HepG2 (cell line): ENCODE measurements at regions not wholly inside any gene's neighbourhood (a gene's known extent, or its start where the extent isn't known, plus 50 kb on each side); places are given as distances from the start of the nearest gene placed in this dataset.

Experiments used
- ATAC-seq: fragments of 200-7000 bp; cut with Tn5 transposase; 3 replicates; pipeline ENCODE4 v1.9.1; 2020; ENCODE audit warnings: mild to moderate bottlenecking, moderate library complexity
- BruUV-seq: library from RNA; stranded (reverse); fragments of 400-500 nt; replicated peaks from 2 replicates; lab custom pipeline; 2021; lab: Mats Ljungman, UMichigan
- CTCF ChIA-PET: fragments of 300-600 bp; formaldehyde crosslinking; extraction: SDS; loops from one replicate; lab custom pipeline; 2021; ENCODE audit warnings: low total read pairs, inconsistent platforms, low intra/inter-chr PET ratio; lab: Yijun Ruan, JAX
- POLR2A ChIA-PET: fragments of 350-600 bp; sonication (Branson Sonifier 250); formaldehyde crosslinking; loops from one replicate; lab custom pipeline; 2020; ENCODE audit warnings: antibody characterized with exemption, inconsistent platforms; lab: Yijun Ruan, JAX
- DNase-seq: peaks from one replicate; pipeline ENCODE4 v3.0.0-alpha.2; 2015; ENCODE audit warnings: low spot score
- FAIRE-seq: peaks from 3 replicates; lab custom pipeline; 2011; peaks lifted over from hg19 to GRCh38; lab: Jason Lieb, UNC
- H2AFZ ChIP-seq: one replicate; pipeline ENCODE4 v1.6.1; 2011; ENCODE audit warnings: low read length, inconsistent platforms
- H3K27ac ChIP-seq: fragments of 300-600 bp; 3 replicates; pipeline ENCODE4 v1.8.0; 2011; ENCODE audit warnings: mixed run types, mild to moderate bottlenecking, mixed read lengths, low read length, inconsistent platforms; ENCODE audit not compliant: insufficient read depth; ENCODE audit errors: extremely low read length
- H3K27me3 ChIP-seq, 2 experiments: fragments of 200-600 bp in 1 of 2; 2 replicates in 1 of 2; 3 replicates in 1 of 2; pipeline versions ENCODE4 v1.6.0 to v1.8.0; 2011; ENCODE audit warnings: low read length in 2 of 2, mild to moderate bottlenecking in 2 of 2, moderate library complexity in 2 of 2, inconsistent platforms in 1 of 2; ENCODE audit not compliant: insufficient read depth in 2 of 2, control insufficient read depth in 1 of 2
- H3K36me3 ChIP-seq, 2 experiments: fragments of 200-600 bp in 1 of 2; replicated peaks in 1 of 2; 2 replicates in 1 of 2; 3 replicates in 1 of 2; pipeline versions ENCODE4 v1.5.1 to v1.8.0; 2011; ENCODE audit warnings: low read length in 2 of 2, inconsistent platforms in 1 of 2; ENCODE audit not compliant: insufficient read depth in 2 of 2, control insufficient read depth in 1 of 2
- H3K4me1 ChIP-seq: 2 replicates; pipeline ENCODE4 v1.5.1; 2012; ENCODE audit warnings: low read length, inconsistent platforms; ENCODE audit not compliant: insufficient read depth
- H3K4me2 ChIP-seq: 2 replicates; pipeline ENCODE4 v1.6.0; 2011; ENCODE audit warnings: low read depth, low read length, inconsistent platforms
- H3K4me3 ChIP-seq, 3 experiments: fragments of 200-600 bp in 1 of 3; sonication (generic), shearing (Covaris generic) in 1 of 3; replicated peaks in 1 of 3; 2 replicates each; pipeline ENCODE4 v1.5.1; 2011 to 2016; ENCODE audit warnings: low read length in 3 of 3, inconsistent platforms in 2 of 3, low read depth in 2 of 3, mild to moderate bottlenecking in 2 of 3, control low read depth in 1 of 3, mixed read lengths in 1 of 3; ENCODE audit not compliant: insufficient read depth in 1 of 3
- H3K79me2 ChIP-seq: one replicate; pipeline ENCODE4 v1.6.1; 2011; ENCODE audit warnings: low read length, inconsistent platforms; ENCODE audit not compliant: insufficient read depth
- H3K9ac ChIP-seq: 2 replicates; pipeline ENCODE4 v1.6.0; 2011; ENCODE audit warnings: mild to moderate bottlenecking, low read depth, low read length, inconsistent platforms; ENCODE audit not compliant: insufficient read depth
- H3K9me3 ChIP-seq: 2 replicates; pipeline ENCODE4 v1.5.1; 2012; ENCODE audit warnings: mild to moderate bottlenecking, low read length
- H4K20me1 ChIP-seq: 2 replicates; pipeline ENCODE4 v1.6.0; 2011; ENCODE audit warnings: inconsistent platforms, mild to moderate bottlenecking, low read length, moderate library complexity; ENCODE audit not compliant: insufficient read depth
- BRD4 ChIP-seq: sonication (generic); formaldehyde crosslinking; IDR thresholded peaks from 2 replicates; pipeline ENCODE4 v1.4.0; 2020; ENCODE audit warnings: missing genetic modification reagents
- FOSL2 ChIP-seq: sonication (generic); formaldehyde crosslinking; IDR thresholded peaks from 2 replicates; pipeline ENCODE4 v1.4.0; 2020; ENCODE audit warnings: missing genetic modification reagents
- HNRNPUL1 ChIP-seq: fragments of 200-400 bp; formaldehyde crosslinking; IDR thresholded peaks from 2 replicates; pipeline ENCODE4 v1.6.1; 2017; ENCODE audit warnings: low read depth, mild to moderate bottlenecking, low read length, moderate library complexity
- TCF7 ChIP-seq: sonication (generic); IDR thresholded peaks from 2 replicates; pipeline ENCODE4 v1.6.1; 2016; ENCODE audit warnings: antibody characterized with exemption, low read depth
- ZNF205 ChIP-seq: IDR thresholded peaks from 2 replicates; pipeline ENCODE4 v1.6.1; 2018; ENCODE audit warnings: missing biosample characterization, missing genetic modification reagents
- ZNF766 ChIP-seq: sonication (generic); formaldehyde crosslinking; IDR thresholded peaks from 2 replicates; pipeline ENCODE4 v1.5.0; 2020; ENCODE audit warnings: missing genetic modification reagents, borderline replicate concordance
- WGBS: methylation state at CpG from one replicate; pipeline ENCODE4 v1.1.6; 2017; ENCODE audit warnings: low lambda C conversion rate; 5-methylcytosine and 5-hydroxymethylcytosine counted together
- in situ Hi-C: cut with HindIII; loops from 2 replicates; pipeline ENCODE4 v1.10.0; 2017; ENCODE audit warnings: low pct_unique_long_range_greater_than_20kb; ENCODE audit not compliant: extremely low pct_ligation_motif_present
- intact Hi-C: fragments of 100-400 bp; cut with micrococcal nuclease; formaldehyde crosslinking; loops from one replicate; pipeline ENCODE4 v1.10.0; 2022; ENCODE audit not compliant: unreplicated experiment
- TF ChIP-seq, protein P1 (sequence below): sonication (generic); formaldehyde crosslinking; IDR thresholded peaks from 2 replicates; pipeline ENCODE4; 2020; ENCODE audit warnings: missing genetic modification reagents, mild to moderate bottlenecking, borderline replicate concordance
- TF ChIP-seq, protein P2 (sequence below): sonication (generic); formaldehyde crosslinking; IDR thresholded peaks from 2 replicates; pipeline ENCODE4 v1.9.0; 2021; ENCODE audit warnings: missing genetic modification reagents, borderline replicate concordance
- TF ChIP-seq, protein P3 (sequence below): sonication (generic); formaldehyde crosslinking; IDR thresholded peaks from 2 replicates; pipeline ENCODE4 v1.5.0; 2020; ENCODE audit warnings: missing genetic modification reagents, mild to moderate bottlenecking, borderline replicate concordance

DNA sequence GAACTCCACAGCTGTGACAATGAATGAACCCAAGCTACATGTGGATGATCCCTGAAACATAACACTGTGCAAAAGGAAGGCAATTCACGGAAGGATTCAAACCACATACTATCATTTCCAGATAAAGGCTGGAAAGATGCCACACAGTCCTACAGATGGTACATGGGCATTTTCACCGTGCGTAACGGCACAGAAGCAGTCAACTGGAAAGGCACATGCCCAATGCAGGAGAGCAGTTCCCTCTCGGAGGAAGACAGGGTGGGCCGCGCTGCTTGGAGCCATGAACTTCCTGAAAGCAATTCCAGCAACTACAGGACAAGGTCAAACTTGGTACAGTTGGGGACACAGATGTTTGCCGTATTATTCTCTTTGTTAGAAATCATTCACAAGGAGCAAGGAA is 103.7 kb downstream of the SHANK2 start:
- TF ChIP-seq FOSL2 (CRISPR knock-in tag): no peak
- no peak for TF ChIP-seq ZNF205
- TF ChIP-seq, protein P1, sequence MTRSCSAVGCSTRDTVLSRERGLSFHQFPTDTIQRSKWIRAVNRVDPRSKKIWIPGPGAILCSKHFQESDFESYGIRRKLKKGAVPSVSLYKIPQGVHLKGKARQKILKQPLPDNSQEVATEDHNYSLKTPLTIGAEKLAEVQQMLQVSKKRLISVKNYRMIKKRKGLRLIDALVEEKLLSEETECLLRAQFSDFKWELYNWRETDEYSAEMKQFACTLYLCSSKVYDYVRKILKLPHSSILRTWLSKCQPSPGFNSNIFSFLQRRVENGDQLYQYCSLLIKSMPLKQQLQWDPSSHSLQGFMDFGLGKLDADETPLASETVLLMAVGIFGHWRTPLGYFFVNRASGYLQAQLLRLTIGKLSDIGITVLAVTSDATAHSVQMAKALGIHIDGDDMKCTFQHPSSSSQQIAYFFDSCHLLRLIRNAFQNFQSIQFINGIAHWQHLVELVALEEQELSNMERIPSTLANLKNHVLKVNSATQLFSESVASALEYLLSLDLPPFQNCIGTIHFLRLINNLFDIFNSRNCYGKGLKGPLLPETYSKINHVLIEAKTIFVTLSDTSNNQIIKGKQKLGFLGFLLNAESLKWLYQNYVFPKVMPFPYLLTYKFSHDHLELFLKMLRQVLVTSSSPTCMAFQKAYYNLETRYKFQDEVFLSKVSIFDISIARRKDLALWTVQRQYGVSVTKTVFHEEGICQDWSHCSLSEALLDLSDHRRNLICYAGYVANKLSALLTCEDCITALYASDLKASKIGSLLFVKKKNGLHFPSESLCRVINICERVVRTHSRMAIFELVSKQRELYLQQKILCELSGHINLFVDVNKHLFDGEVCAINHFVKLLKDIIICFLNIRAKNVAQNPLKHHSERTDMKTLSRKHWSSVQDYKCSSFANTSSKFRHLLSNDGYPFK (CRISPR knock-in tag): no peak
- TF ChIP-seq, protein P2, sequence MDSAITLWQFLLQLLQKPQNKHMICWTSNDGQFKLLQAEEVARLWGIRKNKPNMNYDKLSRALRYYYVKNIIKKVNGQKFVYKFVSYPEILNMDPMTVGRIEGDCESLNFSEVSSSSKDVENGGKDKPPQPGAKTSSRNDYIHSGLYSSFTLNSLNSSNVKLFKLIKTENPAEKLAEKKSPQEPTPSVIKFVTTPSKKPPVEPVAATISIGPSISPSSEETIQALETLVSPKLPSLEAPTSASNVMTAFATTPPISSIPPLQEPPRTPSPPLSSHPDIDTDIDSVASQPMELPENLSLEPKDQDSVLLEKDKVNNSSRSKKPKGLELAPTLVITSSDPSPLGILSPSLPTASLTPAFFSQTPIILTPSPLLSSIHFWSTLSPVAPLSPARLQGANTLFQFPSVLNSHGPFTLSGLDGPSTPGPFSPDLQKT (CRISPR knock-in tag): no peak
- no peak for TF ChIP-seq BRD4 (CRISPR knock-in tag)
- TF ChIP-seq ZNF766: no peak
- TF ChIP-seq TCF7: no peak
- TF ChIP-seq, protein P3, sequence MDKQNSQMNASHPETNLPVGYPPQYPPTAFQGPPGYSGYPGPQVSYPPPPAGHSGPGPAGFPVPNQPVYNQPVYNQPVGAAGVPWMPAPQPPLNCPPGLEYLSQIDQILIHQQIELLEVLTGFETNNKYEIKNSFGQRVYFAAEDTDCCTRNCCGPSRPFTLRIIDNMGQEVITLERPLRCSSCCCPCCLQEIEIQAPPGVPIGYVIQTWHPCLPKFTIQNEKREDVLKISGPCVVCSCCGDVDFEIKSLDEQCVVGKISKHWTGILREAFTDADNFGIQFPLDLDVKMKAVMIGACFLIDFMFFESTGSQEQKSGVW: no peak
- no peak for TF ChIP-seq HNRNPUL1
- intact Hi-C loops: no loop called here
- Histone ChIP-seq H3K9me3 (no peaks in the 10 kb centered on the region), H3K4me3 (no peak overlapping the region), H3K36me3 (peaks cover 13 to 45% of the 10 kb centered on the region in 2 experiments; a peak in 4 of 5 replicates), H3K9ac (no peak overlapping the region), H3K27ac (no peak overlapping the region), H3K4me2 (no peak overlapping the region), H4K20me1 (no peaks in the 10 kb centered on the region; the same call in 1 of the 2 replicates), H3K4me1 (peaks cover 25% of the 10 kb centered on the region), H3K27me3 (no peaks in the 10 kb centered on the region), H3K79me2 (peaks cover 9% of the 10 kb centered on the region), H2AFZ (no peak overlapping the region)
- no peak for DNase-seq
- ChIA-PET CTCF (no interaction called here), POLR2A (no interaction called here)
- 87% methylated on average over 7 of the region's 8 CpGs for WGBS
- no peak for ATAC-seq
- BruUV-seq: no TSS peak
- in situ Hi-C loops: no loop called here
- no peak for FAIRE-seq
